ENCODE measurements at regions not wholly inside any gene's neighbourhood (a gene's known extent, or its start where the extent isn't known, plus 50 kb on each side); places are given as distances from the start of the nearest gene placed in this dataset.
A peak's percentile ranks its signal among the peaks of the same experiment; 100 is the strongest.

GRCh38 chr5:124683917-124684555 lies 62.4 kb downstream of the ZNF608 start:
- no peak for TF ChIP-seq ZHX1 (CRISPR knock-in tag; IDR thresholded peaks at IDR 0.05; ENCODE audit: low read depth)
- TF ChIP-seq ZNF121 (CRISPR knock-in tag; IDR thresholded peaks at IDR 0.05), result no peak
- no peak for TF ChIP-seq ZNF138 (CRISPR knock-in tag; IDR thresholded peaks at IDR 0.05; ENCODE audit: low read depth)
- no peak for TF ChIP-seq GMEB1 (CRISPR knock-in tag; IDR thresholded peaks at IDR 0.05; ENCODE audit: borderline replicate concordance)
- TF ChIP-seq GABPA (IDR thresholded peaks at IDR 0.05; ENCODE audit: low read depth, low read length), result no peak
- TF ChIP-seq GABPA (CRISPR knock-in tag; IDR thresholded peaks at IDR 0.05; ENCODE audit: low read depth), result no peak
- no peak for TF ChIP-seq MAFF (IDR thresholded peaks at IDR 0.05; ENCODE audit: low read depth, low read length)
- TF ChIP-seq MEF2D (CRISPR knock-in tag; IDR thresholded peaks at IDR 0.05), result peak; percentile 74
- TF ChIP-seq HMG20A (CRISPR knock-in tag; IDR thresholded peaks at IDR 0.05; ENCODE audit: borderline replicate concordance), result no peak
